Kidney (tissue), 13 donors: ENCODE measurements at regions not wholly inside any gene's neighbourhood (a gene's known extent, or its start where the extent isn't known, plus 50 kb on each side); places are given as distances from the start of the nearest gene placed in this dataset.

ENCODE experiments used
- DNase-seq, 5 donors: peaks; one replicate each; pipeline ENCODE4 v3.0.0-alpha.2; 2013 to 2020
- FAIRE-seq: peaks from 2 replicates; lab custom pipeline; 2012; peaks lifted over from hg19 to GRCh38; lab: Jason Lieb, UNC
- H3K27ac ChIP-seq, 2 donors: one replicate each; pipeline ENCODE4 v1.7.0; 2013; ENCODE audit warnings: low read depth in 2 of 2, low read length in 2 of 2, inconsistent platforms in 1 of 2
- H3K27me3 ChIP-seq: one replicate; pipeline ENCODE4 v1.7.1; 2013; ENCODE audit warnings: low read length, inconsistent platforms; ENCODE audit not compliant: control insufficient read depth, insufficient read depth
- H3K36me3 ChIP-seq, 3 donors: one replicate each; pipeline versions ENCODE4 v1.7.0 to v1.7.1; 2013; ENCODE audit warnings: low read length in 3 of 3, control low read depth in 1 of 3, inconsistent platforms in 1 of 3; ENCODE audit not compliant: insufficient read depth in 3 of 3, control insufficient read depth in 2 of 3
- H3K4me1 ChIP-seq, 3 donors: one replicate each; pipeline versions ENCODE4 v1.7.0 to v1.7.1; 2013; ENCODE audit warnings: low read length in 3 of 3, inconsistent platforms in 1 of 3, low read depth in 1 of 3; ENCODE audit not compliant: control insufficient read depth in 2 of 3, insufficient read depth in 2 of 3
- H3K4me3 ChIP-seq, 3 donors: one replicate each; pipeline versions ENCODE4 v1.7.0 to v1.8.1; 2013; ENCODE audit warnings: low read length in 3 of 3, control low read depth in 1 of 3, inconsistent platforms in 1 of 3
- H3K9ac ChIP-seq, 3 donors: one replicate each; pipeline versions ENCODE4 v1.7.0 to v1.7.1; 2013; ENCODE audit warnings: low read length in 3 of 3, control low read depth in 1 of 3, inconsistent platforms in 1 of 3
- H3K9me3 ChIP-seq, 3 donors: one replicate each; pipeline versions ENCODE4 v1.7.0 to v1.7.1; 2013; ENCODE audit warnings: low read length in 3 of 3, control low read depth in 1 of 3, inconsistent platforms in 1 of 3; ENCODE audit not compliant: control insufficient read depth in 2 of 3, insufficient read depth in 1 of 3
- intact Hi-C: fragments of 100-400 bp; cut with DNase I; formaldehyde crosslinking; loops from one replicate; pipeline ENCODE4 v1.11.1; 2022
- TF ChIP-seq, protein P1 (sequence below): IDR thresholded peaks from 3 replicates; pipeline ENCODE4 v1.5.1; 2012; ENCODE audit warnings: mild to moderate bottlenecking, moderate library complexity, borderline replicate concordance; ENCODE audit not compliant: insufficient read depth; ENCODE audit errors: extremely low read depth
- donor health status: control.
- donor health status: control.
- donor health status: control.
- donor health status: control.
- donor health status: control.
- donor health status: DM: yes; HTN: yes; CAD: no.
- donor health status: Normal renal cell carcinoma (clear cell type).

GRCh38 chr1:177825276-177825901 lies 144.5 kb downstream of the SEC16B start:
- no peak for FAIRE-seq
- DNase-seq: no peak
- Histone ChIP-seq H3K9ac (no peak overlapping the region), H3K27ac (peak overlapping the region in 1 of 2 donors; percentile 13), H3K9me3 (no peaks in the 10 kb centered on the region), H3K4me1 (no peaks in the 10 kb centered on the region), H3K4me3 (no peak overlapping the region), H3K27me3 (no peaks in the 10 kb centered on the region), H3K36me3 (no peaks in the 10 kb centered on the region)
- intact Hi-C loops: no loop called here
- TF ChIP-seq, protein P1, sequence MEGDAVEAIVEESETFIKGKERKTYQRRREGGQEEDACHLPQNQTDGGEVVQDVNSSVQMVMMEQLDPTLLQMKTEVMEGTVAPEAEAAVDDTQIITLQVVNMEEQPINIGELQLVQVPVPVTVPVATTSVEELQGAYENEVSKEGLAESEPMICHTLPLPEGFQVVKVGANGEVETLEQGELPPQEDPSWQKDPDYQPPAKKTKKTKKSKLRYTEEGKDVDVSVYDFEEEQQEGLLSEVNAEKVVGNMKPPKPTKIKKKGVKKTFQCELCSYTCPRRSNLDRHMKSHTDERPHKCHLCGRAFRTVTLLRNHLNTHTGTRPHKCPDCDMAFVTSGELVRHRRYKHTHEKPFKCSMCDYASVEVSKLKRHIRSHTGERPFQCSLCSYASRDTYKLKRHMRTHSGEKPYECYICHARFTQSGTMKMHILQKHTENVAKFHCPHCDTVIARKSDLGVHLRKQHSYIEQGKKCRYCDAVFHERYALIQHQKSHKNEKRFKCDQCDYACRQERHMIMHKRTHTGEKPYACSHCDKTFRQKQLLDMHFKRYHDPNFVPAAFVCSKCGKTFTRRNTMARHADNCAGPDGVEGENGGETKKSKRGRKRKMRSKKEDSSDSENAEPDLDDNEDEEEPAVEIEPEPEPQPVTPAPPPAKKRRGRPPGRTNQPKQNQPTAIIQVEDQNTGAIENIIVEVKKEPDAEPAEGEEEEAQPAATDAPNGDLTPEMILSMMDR: no peak

DNA sequence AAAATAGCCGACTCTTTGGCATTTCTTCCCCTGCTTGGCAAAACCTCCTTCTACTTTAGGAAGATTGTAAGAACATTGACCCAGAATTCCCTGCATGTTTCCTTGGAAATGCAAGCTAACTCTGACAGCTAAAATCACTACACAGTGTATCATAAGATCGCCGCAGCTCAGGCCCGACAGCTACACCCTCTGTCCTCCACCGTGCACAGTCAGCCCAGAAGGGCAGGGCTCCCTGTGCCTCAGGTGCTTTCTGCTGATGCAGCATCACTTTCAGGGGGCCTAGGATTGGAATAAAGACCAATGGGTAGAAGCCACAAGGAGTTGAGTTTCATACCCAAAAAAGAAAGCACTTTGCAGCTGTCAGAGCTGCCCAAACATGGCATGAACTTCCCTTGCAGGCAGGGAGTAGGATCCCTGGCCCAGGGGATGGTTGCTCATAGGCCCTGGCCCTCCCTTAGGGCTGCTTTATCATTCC lies 145.3 kb downstream of the SEC16B start:
- Histone ChIP-seq H3K9ac (no peak overlapping the region), H3K27ac (no peak overlapping the region), H3K27me3 (no peaks in the 10 kb centered on the region), H3K9me3 (no peaks in the 10 kb centered on the region), H3K4me1 (no peaks in the 10 kb centered on the region), H3K36me3 (no peaks in the 10 kb centered on the region), H3K4me3 (no peak overlapping the region)
- no peak for DNase-seq
- no peak for FAIRE-seq
- intact Hi-C loops: no loop called here
- TF ChIP-seq, protein P1: no peak

DNA sequence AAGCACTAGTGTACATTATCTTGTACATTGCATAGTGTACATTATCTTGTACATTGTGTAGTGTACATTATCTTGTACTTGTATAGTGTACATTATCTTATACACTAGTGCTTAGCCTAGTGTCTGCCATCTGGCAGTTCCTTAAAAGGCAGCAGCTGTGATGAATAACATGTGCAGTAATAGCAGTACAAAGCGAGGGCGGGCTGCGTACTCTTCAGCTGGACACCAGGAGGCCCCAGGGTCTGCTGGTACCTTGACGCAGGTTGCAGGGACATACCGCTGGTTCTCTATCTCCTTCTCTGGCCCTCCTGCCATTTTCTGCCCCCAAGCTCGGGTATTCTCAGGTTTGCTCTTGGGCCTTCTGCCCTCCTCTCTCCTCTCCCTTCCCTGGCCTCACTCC lies 149.6 kb downstream of the SEC16B start:
- no peaks in the 10 kb centered on the region for H3K27me3 ChIP-seq
- no peaks in the 10 kb centered on the region for H3K9me3 ChIP-seq
- intact Hi-C loops: no loop called here
- no peak overlapping the region for H3K4me3 ChIP-seq
- peaks cover 0 to 11% (median 4%) of the 10 kb centered on the region in 3 donors for H3K4me1 ChIP-seq
- TF ChIP-seq, protein P1: no peak
- DNase-seq (no peak), FAIRE-seq (no peak)
- H3K9ac ChIP-seq: no peak overlapping the region
- H3K36me3 ChIP-seq: no peaks in the 10 kb centered on the region
- no peak overlapping the region for H3K27ac ChIP-seq
